ENCODE measurements at regions not wholly inside any gene's neighbourhood (a gene's known extent, or its start where the extent isn't known, plus 50 kb on each side); places are given as distances from the start of the nearest gene placed in this dataset.
A peak's percentile ranks its signal among the peaks of the same experiment; 100 is the strongest.
"Not testable (repeated sequence)": the region's sequence is repeated elsewhere in the genome, so short reads cannot be mapped to it uniquely, and the experiment has no call there.

GRCh38 chr10:78413076-78414055 lies 379.7 kb downstream of the RPS24 start:
- DNase-seq (ENCODE audit: low read depth in 2 of 2) = no peak

- no peak for DNase-seq (ENCODE audit: low read depth in 2 of 2)
Observed at GRCh38 chr10:78414380-78414779, 380.7 kb downstream of the RPS24 start.

GRCh38 chr10:78415111-78415510 lies 381.4 kb downstream of the RPS24 start:
- no peak for DNase-seq (ENCODE audit: low read depth in 2 of 2)

- peak; percentile 20 to 22 for DNase-seq (ENCODE audit: low read depth in 2 of 2)
Observed at GRCh38 chr10:78416031-78417011, 382.7 kb downstream of the RPS24 start.

GRCh38 chr10:78417425-78418370 lies 384.0 kb downstream of the RPS24 start:
- no peak for DNase-seq (ENCODE audit: low read depth in 2 of 2)

- no peak for DNase-seq (ENCODE audit: low read depth in 2 of 2)
Observed at GRCh38 chr10:78419481-78420265, 386.0 kb downstream of the RPS24 start.

- DNase-seq (ENCODE audit: low read depth in 2 of 2) = no peak
Observed at GRCh38 chr10:78420946-78421735, 387.5 kb downstream of the RPS24 start.

DNA sequence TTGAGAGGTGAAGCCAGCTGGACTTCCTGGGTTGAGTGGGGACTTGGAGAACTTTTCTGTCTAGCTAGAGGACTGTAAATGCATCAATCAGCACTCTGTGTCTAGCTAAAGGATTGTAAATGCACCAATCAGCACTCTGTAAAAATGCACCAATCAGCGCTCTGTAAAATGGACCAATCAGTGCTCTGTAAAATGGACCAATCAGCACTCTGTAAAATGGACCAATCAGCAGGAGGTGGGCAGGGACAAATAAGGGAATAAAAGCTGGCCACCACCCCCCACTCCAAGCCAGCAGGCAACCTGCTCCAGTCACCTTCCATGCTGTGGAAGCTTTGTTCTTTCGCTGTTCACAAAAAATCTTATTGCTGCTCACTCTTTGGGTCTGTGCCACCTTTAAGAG lies 390.4 kb downstream of the RPS24 start:
- DNase-seq (ENCODE audit: low read depth in 2 of 2) = not testable (repeated sequence)

DNA sequence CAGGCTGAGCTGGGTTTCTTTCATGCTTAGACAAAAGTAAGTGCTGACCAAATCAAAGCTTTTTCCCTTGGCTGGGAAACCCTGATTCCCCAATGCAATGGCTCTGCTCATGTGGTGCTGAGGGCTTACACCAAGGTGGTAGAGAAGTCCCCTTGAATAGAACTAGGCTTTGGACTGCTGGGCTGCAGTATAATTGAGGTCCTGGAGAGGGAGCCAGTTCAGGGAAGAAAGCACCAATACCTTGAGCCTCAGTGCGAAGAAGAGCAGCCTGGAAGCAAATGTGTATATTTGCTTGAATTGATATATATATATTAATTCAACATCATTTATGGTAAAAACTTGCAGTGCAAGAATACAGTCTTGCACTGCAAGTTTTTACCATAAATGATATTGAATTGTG lies 391.1 kb downstream of the RPS24 start:
- no peak for DNase-seq (ENCODE audit: low read depth in 2 of 2)

DNA sequence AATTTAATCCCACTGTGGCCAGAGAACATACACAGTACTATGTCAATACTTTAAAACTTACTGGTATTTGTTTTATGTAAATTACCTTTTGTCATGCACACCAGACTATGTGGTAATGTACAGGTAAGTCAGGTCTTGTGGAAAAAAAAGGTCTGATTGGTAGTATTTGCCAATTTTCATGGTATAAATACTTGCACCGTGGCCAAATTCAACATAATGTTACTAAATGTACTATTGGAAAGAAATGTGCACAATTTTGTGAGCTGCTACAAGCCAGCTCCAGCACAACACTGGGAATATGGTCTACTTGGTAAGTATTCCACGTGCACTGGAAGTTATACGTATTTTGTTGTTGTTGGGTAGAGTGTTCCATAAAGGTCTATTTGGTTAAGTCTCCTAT lies 392.5 kb downstream of the RPS24 start:
- DNase-seq (ENCODE audit: low read depth in 2 of 2) = no peak

DNA sequence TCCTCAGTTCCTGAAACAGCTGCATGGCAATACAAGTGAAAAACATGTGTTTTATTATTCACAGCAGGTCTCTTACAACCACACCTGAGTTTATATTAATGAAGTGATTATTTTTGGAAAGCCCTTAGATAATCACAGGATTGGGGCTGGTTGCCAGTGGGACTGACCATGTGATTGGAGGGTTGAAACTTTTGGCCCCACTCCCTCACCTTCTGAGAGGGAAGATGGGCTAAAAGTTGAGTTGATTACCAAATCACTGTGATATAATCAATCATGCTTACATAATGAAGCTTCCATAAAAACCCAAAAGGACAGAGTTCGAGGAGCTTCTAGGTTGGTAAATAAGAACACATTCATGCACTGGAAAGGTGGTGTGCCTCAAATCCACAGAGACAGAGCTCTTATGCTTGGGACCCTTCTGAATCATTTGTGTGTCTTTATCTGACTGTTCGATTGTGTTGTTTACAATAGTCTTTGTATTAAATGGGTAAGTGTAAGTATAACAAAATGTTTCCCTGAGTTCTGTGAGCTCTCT lies 393.9 kb downstream of the RPS24 start:
- no peak for DNase-seq (ENCODE audit: low read depth in 2 of 2)

DNA sequence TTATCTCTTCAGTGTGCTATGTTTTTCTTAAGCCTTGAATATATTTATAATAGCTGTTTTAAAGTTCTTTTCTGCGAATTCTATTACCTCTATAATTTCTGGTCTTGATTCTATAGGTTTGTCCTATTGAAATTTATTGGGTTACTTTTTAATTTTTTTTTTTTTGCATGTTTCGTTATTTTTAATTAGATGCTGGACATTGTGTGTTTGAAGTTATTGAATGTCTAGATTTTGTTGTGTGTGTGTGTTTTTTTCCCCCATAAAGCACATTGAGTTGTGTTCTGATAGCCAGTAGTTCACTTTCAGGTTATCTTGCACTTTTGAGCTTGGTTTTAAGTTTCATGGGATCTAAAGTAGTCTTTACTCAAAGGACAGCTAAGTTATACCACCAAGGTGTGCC lies 394.9 kb downstream of the RPS24 start:
- DNase-seq (ENCODE audit: low read depth in 2 of 2) = no peak

- DNase-seq (ENCODE audit: low read depth in 2 of 2) = no peak
Observed at GRCh38 chr10:78429984-78430383, 396.3 kb downstream of the RPS24 start.

- DNase-seq (ENCODE audit: low read depth in 2 of 2) = no peak
Observed at GRCh38 chr10:78432583-78432982, 398.9 kb downstream of the RPS24 start.

DNA sequence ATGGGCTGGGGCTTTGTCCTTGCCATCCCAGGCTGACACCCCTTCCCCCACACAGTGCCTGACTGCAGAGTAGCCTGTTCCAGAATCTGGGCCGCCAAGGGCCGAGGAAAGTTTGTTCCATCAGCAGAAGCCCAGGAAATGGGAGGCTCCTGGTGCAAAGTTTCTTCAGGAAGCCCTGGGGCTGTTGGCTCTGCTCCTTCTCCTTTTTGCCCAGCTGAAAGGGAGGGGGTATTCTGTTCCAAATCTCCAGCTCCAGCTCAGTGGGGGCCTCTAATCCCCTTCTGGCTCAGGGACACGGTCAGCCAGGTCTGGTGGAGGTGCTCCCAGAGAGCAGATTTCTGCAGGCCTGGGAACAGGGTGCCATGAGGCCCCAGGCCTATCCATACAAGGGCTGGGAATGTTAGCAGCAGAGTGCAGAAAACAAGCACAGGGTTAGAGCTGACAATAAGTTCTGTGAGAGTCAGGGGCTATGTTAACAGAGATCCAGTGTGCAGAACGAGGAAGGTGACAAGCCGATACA lies 399.5 kb downstream of the RPS24 start:
- DNase-seq (ENCODE audit: low read depth in 2 of 2) = no peak

GRCh38 chr10:78433766-78434535 lies 400.3 kb downstream of the RPS24 start:
- no peak for DNase-seq (ENCODE audit: low read depth in 2 of 2)

DNA sequence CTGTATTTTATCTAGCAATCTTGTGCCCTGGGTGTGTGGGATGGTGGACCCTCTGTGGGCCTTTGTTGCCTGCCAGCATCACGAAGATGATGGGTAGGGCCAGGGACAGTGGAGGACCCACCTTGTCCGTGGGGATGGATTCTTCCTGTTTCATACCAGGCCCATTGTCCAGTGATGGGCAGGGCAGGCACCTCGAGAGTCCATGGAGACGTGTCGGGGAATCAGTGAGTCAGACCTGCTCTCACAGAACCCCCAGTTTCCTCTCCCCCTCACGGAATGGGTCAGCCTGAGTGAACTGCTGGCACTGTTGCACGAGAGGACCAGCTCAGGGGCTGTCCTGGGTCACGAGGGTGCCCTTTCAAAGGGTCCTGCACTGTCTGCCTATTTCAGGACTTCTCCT lies 401.2 kb downstream of the RPS24 start:
- DNase-seq (ENCODE audit: low read depth in 2 of 2) = no peak

GRCh38 chr10:78435484-78436221 lies 402.0 kb downstream of the RPS24 start:
- no peak for DNase-seq (ENCODE audit: low read depth in 2 of 2)

Data from fibroblast of skin of left quadriceps (primary cell).